COR-L47 (cell line): ENCODE measurements at regions not wholly inside any gene's neighbourhood (a gene's known extent, or its start where the extent isn't known, plus 50 kb on each side); places are given as distances from the start of the nearest gene placed in this dataset.
A peak's percentile ranks its signal among the peaks of the same experiment; 100 is the strongest.
"Not testable (repeated sequence)": the region's sequence is repeated elsewhere in the genome, so short reads cannot be mapped to it uniquely, and the experiment has no call there.

Experiments used
- DNase-seq: peaks from one replicate; lab custom pipeline; 2025; lab: John Stamatoyannopoulos, UW

GRCh38 chr7:15143936-15144335 lies 241.4 kb upstream of the DGKB start:
- no peak for DNase-seq

DNA sequence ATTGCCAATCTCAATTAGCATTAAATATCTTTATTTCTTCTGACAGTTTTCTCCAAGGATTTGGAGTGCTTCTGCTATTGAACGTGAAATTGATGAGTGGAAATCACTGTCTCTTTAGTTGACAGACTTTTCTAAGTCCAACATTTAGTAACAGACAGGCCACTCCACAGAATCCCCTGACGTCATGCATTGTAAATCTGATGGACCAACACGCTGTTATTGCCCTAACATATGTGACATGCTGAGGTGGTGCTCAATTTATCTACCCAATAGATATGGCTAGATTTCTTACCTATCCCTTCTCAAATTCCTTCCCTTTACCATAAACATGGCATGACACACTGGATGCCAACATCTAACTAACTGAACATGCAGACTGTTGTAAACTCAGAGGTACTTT lies 240.6 kb upstream of the DGKB start:
- DNase-seq, result no peak

GRCh38 chr7:15140431-15140830 lies 237.9 kb upstream of the DGKB start:
- no peak for DNase-seq

GRCh38 chr7:15131661-15132060 lies 229.1 kb upstream of the DGKB start:
- no peak for DNase-seq

- DNase-seq, result no peak
Observed at GRCh38 chr7:15130666-15131541, 228.4 kb upstream of the DGKB start.

GRCh38 chr7:15128716-15129115 lies 226.2 kb upstream of the DGKB start:
- DNase-seq, result peak; percentile 72

DNA sequence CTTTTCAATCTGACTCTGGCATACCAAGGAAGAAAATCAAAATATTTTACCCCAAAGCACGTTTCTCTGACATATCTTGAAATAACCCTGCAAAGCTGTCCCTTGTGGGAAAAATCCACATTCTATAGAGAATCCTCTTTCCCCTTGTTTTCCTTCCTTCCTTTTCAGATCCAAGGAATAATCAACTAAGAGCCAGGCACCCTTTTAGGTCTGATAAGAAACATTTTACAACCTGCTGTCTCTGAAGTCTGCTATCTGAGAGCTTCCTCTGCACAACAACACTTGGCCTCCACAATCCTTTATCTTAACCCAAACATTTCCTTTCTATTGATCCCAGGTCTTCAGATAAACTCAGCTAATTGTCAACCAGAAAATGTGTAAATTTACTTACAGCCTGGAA lies 224.1 kb upstream of the DGKB start:
- not testable (repeated sequence) for DNase-seq

- DNase-seq, result no peak
Observed at GRCh38 chr7:15123901-15124300, 221.3 kb upstream of the DGKB start.

DNA sequence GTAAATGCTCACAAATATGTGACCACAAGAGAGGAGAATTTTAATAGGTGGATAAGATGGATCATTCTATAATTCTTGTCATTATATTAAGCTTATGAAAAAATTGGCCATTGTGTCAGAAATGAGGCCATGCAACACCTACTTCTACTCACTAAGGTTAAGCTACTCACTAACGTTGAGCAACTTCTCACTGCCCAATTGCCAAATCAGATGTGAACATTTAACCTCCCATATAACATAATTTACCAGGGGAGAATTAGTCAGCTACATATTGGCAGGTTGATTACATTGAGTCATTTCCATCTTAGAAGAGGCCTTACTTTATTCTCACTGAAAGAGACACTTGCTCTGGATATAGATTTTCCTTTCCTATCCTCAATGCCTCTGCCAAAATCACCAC lies 211.2 kb upstream of the DGKB start:
- no peak for DNase-seq

DNA sequence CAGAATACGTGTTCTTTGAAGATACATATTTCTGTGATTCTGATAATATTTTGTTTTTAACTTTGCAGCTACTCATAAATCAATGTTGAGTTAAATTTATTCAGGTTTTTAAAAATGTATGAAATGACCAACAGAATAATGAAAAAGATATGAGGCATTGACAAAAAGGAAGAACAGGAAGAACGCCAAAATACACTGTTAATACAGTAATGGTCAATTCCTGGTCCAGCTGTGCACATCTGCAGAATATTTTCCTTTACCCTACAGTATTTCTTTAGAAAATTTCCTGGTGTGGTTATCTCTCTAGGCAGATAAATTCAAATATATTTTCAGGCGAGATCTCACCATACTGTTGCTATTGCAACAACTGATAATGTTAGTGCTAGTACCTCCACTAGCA lies 203.2 kb upstream of the DGKB start:
- DNase-seq, result no peak

- DNase-seq, result peak; percentile 69
Observed at GRCh38 chr7:15104411-15105092, 202.0 kb upstream of the DGKB start.

DNA sequence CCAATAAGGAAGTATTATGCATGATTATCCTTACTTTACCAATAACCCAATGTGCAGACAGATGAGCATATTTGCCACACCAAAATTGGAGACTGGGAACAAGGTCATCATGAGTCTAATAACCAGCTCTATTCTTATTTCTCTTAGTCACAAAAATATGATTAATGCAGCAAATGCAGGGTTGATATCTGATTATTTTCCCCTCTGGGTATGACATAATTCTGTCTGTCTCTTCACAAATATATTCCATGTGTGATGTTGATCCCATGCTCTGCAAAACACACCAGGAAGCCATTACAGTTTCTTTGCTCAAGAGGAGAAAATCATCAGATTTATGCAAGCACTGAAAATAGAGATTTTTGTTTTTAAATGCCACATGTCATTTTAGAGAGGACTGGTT lies 196.5 kb upstream of the DGKB start:
- DNase-seq, result no peak

DNA sequence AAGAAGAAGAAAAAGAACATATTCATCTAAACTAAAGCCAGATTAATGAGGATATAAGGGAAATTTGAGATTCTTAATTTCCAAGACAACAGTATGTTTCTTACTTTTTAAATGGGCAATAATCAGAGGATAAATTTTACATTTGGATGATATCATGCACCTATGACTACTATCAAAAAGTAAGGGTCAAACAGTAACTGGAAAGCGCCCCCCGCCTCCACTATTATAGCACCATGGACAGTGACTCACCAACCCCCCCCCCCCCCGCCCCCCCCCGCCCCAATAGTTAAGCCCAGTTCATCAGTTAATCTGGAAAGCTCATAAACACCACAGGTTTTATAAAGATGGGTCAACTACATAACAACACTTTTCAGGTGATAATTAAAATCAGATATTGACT lies 194.3 kb upstream of the DGKB start:
- no peak for DNase-seq

- DNase-seq, result no peak
Observed at GRCh38 chr7:15094989-15095388, 192.4 kb upstream of the DGKB start.

DNA sequence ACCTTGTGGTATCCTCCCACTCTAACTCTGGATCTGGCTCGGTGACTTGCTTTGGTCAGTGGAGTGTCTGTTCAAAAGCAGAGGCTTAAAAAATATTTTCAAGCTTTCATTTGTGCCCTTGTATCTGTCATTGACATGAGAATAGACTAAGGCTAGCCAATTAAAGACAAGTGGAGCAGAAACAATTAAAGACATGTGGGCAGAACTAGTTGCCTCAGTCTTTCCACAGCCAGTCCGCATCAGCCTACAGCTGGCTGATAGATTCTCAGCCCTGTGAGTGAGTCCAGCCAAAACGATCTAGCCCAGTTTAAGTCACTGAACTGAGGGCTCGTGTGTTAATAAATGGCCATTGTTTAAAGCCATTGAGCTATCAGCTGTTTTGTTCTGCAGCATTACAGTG lies 185.2 kb upstream of the DGKB start:
- DNase-seq, result no peak

GRCh38 chr7:15086862-15087261 lies 184.3 kb upstream of the DGKB start:
- DNase-seq, result no peak

GRCh38 chr7:15086131-15086611 lies 183.6 kb upstream of the DGKB start:
- no peak for DNase-seq

DNA sequence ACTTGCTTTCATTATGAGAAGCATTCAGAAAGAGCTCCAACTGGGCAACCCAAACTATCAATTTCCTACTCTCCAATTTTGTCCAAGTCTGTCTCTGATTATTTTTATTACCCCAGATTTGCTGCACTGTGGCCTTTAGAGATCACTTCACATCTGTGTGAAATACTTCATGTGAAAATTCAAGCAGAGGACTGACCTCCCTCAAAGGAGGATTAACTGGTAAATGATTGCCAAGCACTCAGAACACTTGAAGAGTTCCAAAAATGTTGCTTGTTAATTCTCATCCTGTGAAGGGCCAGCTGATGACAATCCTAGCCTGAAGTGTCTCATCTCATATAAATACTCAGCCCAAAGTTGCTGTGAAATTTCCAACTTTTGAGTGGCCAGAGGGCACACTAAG lies 182.8 kb upstream of the DGKB start:
- no peak for DNase-seq

DNA sequence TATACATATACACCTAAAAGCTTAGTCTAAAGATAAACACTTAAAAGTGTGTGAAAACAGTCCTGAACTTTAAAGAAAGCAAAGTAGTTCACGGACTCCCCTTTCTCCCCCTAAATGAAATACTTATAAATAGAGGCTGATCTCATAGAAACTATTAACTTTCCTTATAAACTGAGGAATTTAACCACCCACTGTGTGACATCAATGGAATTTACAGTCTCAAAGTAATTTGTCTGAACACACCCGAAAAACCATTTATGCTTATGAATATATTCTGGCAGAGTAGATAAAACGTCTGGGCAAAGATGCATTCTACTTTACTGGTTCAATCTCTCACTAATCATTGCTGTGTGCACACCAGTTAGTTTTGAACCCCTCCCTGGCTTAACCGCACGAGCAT lies 181.8 kb upstream of the DGKB start:
- DNase-seq, result no peak

DNA sequence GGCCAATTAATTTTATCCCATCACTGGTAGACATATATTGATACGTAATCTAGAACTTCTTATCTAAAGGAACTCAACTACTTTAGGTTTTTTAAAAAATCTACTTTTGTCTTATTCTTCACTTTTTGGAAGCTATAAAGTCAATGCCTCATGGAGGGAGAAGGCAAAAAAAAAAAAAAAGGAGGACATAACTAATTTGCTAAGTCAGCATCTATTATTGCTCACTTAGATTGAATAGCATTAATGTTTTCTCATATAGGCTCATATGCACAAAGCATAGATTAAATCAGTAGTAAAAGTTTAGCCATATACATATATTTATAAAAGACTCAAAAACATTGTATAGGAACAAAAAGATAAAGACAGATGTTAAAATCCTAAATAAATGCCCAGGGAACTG lies 179.3 kb upstream of the DGKB start:
- DNase-seq, result no peak

DNA sequence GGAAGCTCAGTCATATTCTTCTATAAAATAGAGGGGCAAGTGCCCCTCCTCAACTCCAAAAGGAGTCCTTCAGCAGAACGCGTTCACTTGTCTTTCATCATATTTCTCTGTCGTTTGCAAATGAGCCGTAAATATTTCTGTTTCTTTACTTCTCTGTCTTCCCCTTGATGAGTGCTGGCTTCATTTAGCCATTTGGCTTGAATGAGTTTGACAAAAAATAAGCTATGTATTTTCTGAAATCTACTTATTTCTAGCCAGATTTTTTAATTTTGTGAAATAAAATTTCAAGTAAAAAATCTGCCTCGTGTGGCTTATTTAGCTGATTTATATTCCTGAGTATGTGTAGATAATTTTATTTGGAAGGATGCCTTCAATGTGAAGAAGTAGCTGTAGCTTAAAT lies 170.8 kb upstream of the DGKB start:
- no peak for DNase-seq

- DNase-seq, result no peak
Observed at GRCh38 chr7:15068324-15068723, 165.8 kb upstream of the DGKB start.

DNA sequence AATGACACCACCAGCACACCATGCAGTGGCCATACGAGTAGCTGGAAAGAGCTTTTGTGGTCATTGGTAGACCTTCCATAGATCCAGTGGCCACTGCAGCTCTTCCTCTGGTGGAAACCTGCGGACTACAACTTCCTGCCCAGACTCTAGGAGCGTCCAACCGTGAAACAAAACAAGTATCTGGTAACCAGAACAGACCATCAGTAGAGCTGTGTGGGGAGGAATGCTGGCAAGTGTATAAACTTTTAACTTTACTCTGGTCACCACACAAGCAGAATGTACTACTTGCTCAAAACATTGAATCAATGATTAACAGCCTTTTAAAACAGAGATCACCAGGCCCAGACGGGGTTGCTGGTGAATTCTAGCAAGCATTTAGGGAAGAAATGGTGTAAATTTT lies 154.7 kb upstream of the DGKB start:
- DNase-seq, result no peak
